PC-9 (cell line): ENCODE measurements at regions not wholly inside any gene's neighbourhood (a gene's known extent, or its start where the extent isn't known, plus 50 kb on each side); places are given as distances from the start of the nearest gene placed in this dataset.

Experiments used
- BruUV-seq: library from RNA; stranded (reverse); fragments of 400-500 nt; replicated peaks from 2 replicates; lab custom pipeline; 2021; lab: Mats Ljungman, UMichigan
- CTCF ChIA-PET: fragments of 300-600 bp; sonication (Branson Sonifier 250); formaldehyde crosslinking; loops from one replicate; lab custom pipeline; 2022; ENCODE audit warnings: antibody characterized with exemption; lab: Charles Lee
- POLR2A ChIA-PET: fragments of 300-600 bp; sonication (Branson Sonifier 250); formaldehyde crosslinking; loops from one replicate; lab custom pipeline; 2022; ENCODE audit warnings: antibody characterized with exemption; ENCODE audit not compliant: unreplicated experiment; lab: Charles Lee
- DNase-seq, 2 experiments: peaks; one replicate each; pipeline versions ENCODE4 v3.0.0 to v3.0.0-alpha.2; 2015 to 2022; ENCODE audit warnings: mixed read lengths in 1 of 2
- H2AFZ ChIP-seq: fragments of 200-600 bp; sonication (generic); 2 replicates; pipeline ENCODE4 v1.8.1; 2017; ENCODE audit warnings: antibody characterized with exemption
- H3F3A ChIP-seq: fragments of 200-600 bp; sonication (generic); 2 replicates; pipeline ENCODE4 v1.8.1; 2017; ENCODE audit warnings: antibody characterized with exemption, mild to moderate bottlenecking, low read depth; ENCODE audit not compliant: insufficient read depth
- H3K27ac ChIP-seq: fragments of 200-600 bp; sonication (generic); 2 replicates; pipeline ENCODE4 v1.6.1; 2016; ENCODE audit warnings: mixed run types
- H3K27me3 ChIP-seq: fragments of 200-600 bp; sonication (generic); 2 replicates; pipeline ENCODE4 v1.6.1; 2016; ENCODE audit warnings: low read depth, mixed run types; ENCODE audit not compliant: insufficient read depth
- H3K36me3 ChIP-seq: fragments of 200-600 bp; sonication (generic); 2 replicates; pipeline ENCODE4 v1.6.1; 2016; ENCODE audit warnings: low read depth, mixed run types
- H3K4me1 ChIP-seq: fragments of 200-600 bp; sonication (generic); replicated peaks from 2 replicates; pipeline ENCODE4 v1.6.1; 2016; ENCODE audit warnings: mixed run types; ENCODE audit not compliant: insufficient read depth
- H3K4me2 ChIP-seq: fragments of 200-600 bp; sonication (generic); 2 replicates; pipeline ENCODE4 v1.6.1; 2017; ENCODE audit warnings: mixed run types
- H3K4me3 ChIP-seq: fragments of 200-600 bp; sonication (generic); 2 replicates; pipeline ENCODE4 v1.6.1; 2016; ENCODE audit warnings: mixed run types
- H3K79me2 ChIP-seq: fragments of 200-600 bp; sonication (generic); 2 replicates; pipeline ENCODE4 v1.6.1; 2017; ENCODE audit warnings: low read depth, mixed run types
- H3K9me2 ChIP-seq: fragments of 200-600 bp; sonication (generic); 2 replicates; pipeline ENCODE4 v1.8.1; 2017; ENCODE audit warnings: mild to moderate bottlenecking; ENCODE audit not compliant: insufficient read depth
- H3K9me3 ChIP-seq: fragments of 200-600 bp; sonication (generic); 2 replicates; pipeline ENCODE4 v1.8.1; 2016; ENCODE audit warnings: low read depth; ENCODE audit not compliant: insufficient read depth
- H4K20me1 ChIP-seq: fragments of 200-600 bp; sonication (generic); 2 replicates; pipeline ENCODE4 v1.8.1; 2017; ENCODE audit not compliant: insufficient read depth
- EZH2 ChIP-seq: fragments of 200-600 bp; sonication (generic); IDR thresholded peaks from 2 replicates; pipeline ENCODE4 v1.8.0; 2017; ENCODE audit warnings: antibody characterized with exemption, low read depth
- intact Hi-C: fragments of 100-400 bp; cut with micrococcal nuclease; formaldehyde crosslinking; loops from one replicate; pipeline ENCODE4 v1.10.0; 2022; ENCODE audit not compliant: unreplicated experiment
- TF ChIP-seq, protein P1 (sequence below): fragments of 200-600 bp; sonication (generic); conservative IDR thresholded peaks from 2 replicates; pipeline ENCODE4 v1.6.1; 2017; ENCODE audit warnings: mixed run types, antibody characterized with exemption, mild to moderate bottlenecking, moderate library complexity

DNA sequence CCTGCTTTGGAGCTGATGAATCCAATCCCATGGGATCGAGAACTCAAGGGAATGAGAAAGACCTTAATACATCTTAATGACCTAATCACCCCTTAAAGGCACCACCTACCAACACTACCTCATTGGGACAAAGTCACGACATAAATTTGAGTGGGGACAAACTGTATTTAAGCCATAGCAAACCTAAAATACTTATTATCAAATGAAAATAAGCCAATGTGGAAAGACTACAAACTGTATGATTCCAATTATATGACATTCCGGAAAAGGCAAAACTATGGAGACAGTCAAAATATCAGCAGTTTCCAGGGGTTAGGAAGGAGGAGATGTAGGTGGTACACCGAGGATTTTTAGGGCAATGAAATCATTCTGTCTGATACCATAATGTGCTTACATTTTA, 53.3 kb upstream of the NCOA3 start:
- POLR2A ChIA-PET, result no interaction called here
- TF ChIP-seq EZH2, result no peak
- TF ChIP-seq, protein P1, sequence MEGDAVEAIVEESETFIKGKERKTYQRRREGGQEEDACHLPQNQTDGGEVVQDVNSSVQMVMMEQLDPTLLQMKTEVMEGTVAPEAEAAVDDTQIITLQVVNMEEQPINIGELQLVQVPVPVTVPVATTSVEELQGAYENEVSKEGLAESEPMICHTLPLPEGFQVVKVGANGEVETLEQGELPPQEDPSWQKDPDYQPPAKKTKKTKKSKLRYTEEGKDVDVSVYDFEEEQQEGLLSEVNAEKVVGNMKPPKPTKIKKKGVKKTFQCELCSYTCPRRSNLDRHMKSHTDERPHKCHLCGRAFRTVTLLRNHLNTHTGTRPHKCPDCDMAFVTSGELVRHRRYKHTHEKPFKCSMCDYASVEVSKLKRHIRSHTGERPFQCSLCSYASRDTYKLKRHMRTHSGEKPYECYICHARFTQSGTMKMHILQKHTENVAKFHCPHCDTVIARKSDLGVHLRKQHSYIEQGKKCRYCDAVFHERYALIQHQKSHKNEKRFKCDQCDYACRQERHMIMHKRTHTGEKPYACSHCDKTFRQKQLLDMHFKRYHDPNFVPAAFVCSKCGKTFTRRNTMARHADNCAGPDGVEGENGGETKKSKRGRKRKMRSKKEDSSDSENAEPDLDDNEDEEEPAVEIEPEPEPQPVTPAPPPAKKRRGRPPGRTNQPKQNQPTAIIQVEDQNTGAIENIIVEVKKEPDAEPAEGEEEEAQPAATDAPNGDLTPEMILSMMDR, result no peak
- Histone ChIP-seq H3K9me2 (no peaks in the 10 kb centered on the region), H3K79me2 (no peaks in the 10 kb centered on the region), H3K4me3 (no peak overlapping the region), H3K4me1 (peaks cover 18% of the 10 kb centered on the region), H3K36me3 (no peaks in the 10 kb centered on the region), H2AFZ (no peak overlapping the region), H3K27me3 (no peaks in the 10 kb centered on the region), H3K9me3 (no peaks in the 10 kb centered on the region), H3K4me2 (no peak overlapping the region), H4K20me1 (no peaks in the 10 kb centered on the region), H3K27ac (no peak overlapping the region), H3F3A (peaks cover 22% of the 10 kb centered on the region)
- BruUV-seq, result no TSS peak
- DNase-seq, result no peak
- CTCF ChIA-PET, result no interaction called here
- intact Hi-C loops, result no loop called here

DNA sequence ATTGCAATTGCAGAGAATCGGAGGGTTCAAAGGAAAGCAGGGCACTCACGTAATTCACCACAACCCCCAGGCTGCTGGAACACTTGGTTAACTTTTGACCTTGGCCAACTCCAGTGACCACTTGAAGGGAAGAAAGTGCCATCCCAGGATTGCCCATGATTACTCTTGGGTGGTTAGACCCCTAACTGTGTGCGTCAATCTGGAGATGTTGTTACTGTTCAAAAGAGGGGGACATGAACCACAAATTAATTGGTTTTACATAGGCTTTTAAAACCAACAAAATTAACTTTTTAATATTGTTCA, 50.1 kb upstream of the NCOA3 start:
- no TSS peak for BruUV-seq
- H3K27ac ChIP-seq, result no peak overlapping the region
- CTCF ChIA-PET, result no interaction called here
- no peaks in the 10 kb centered on the region for H3K79me2 ChIP-seq
- H3K9me3 ChIP-seq, result no peaks in the 10 kb centered on the region
- intact Hi-C loops, result no loop called here
- H3F3A ChIP-seq, result peaks cover 46% of the 10 kb centered on the region
- H2AFZ ChIP-seq, result no peak overlapping the region
- TF ChIP-seq, protein P1, result no peak
- TF ChIP-seq EZH2, result no peak
- H3K36me3 ChIP-seq, result no peaks in the 10 kb centered on the region
- no peak overlapping the region for H3K4me3 ChIP-seq
- H3K4me2 ChIP-seq, result no peak overlapping the region
- H3K4me1 ChIP-seq, result peaks cover 50% of the 10 kb centered on the region
- no peaks in the 10 kb centered on the region for H4K20me1 ChIP-seq
- POLR2A ChIA-PET, result no interaction called here
- no peaks in the 10 kb centered on the region for H3K27me3 ChIP-seq
- DNase-seq, result no peak
- no peaks in the 10 kb centered on the region for H3K9me2 ChIP-seq
